Brain microvascular endothelial cell (primary cell): ENCODE measurements at regions not wholly inside any gene's neighbourhood (a gene's known extent, or its start where the extent isn't known, plus 50 kb on each side); places are given as distances from the start of the nearest gene placed in this dataset.

ENCODE experiments used
- DNase-seq: peaks from one replicate; pipeline ENCODE4 v3.0.0-alpha.2; 2020
- H3K27ac ChIP-seq: fragments of 250-450 bp; sonication (Bioruptor Pico); 2 replicates; pipeline ENCODE4 v1.5.1; 2020; ENCODE audit warnings: mild to moderate bottlenecking, moderate library complexity
- H3K27me3 ChIP-seq: fragments of 250-450 bp; sonication (Bioruptor Pico); replicated peaks from 2 replicates; pipeline ENCODE4 v1.5.1; 2020; ENCODE audit warnings: mild to moderate bottlenecking
- H3K36me3 ChIP-seq: fragments of 250-450 bp; sonication (Bioruptor Pico); replicated peaks from 2 replicates; pipeline ENCODE4 v1.5.1; 2020; ENCODE audit warnings: mild to moderate bottlenecking
- H3K4me3 ChIP-seq: 2 replicates; pipeline ENCODE4 v1.5.1; 2011; ENCODE audit warnings: low read depth, mild to moderate bottlenecking, control low read depth, low read length, moderate library complexity
- CTCF ChIP-seq: IDR thresholded peaks from 2 replicates; pipeline ENCODE4 v1.5.1; 2011; ENCODE audit warnings: low read depth, mild to moderate bottlenecking, moderate library complexity, low read length, control low read depth, inconsistent platforms; ENCODE audit errors: missing control alignments
- in situ Hi-C: cut with HindIII; loops from 2 replicates; pipeline ENCODE4 v1.10.0; 2017; ENCODE audit warnings: low sequenced_read_pairs, low pct_ligation_motif_present

- H3K27ac ChIP-seq = no peak overlapping the region
- DNase-seq = no peak
- H3K36me3 ChIP-seq = no peaks in the 10 kb centered on the region
- in situ Hi-C loops = no loop called here
- no peak for TF ChIP-seq CTCF
- H3K27me3 ChIP-seq = no peaks in the 10 kb centered on the region
- H3K4me3 ChIP-seq = no peak overlapping the region
Measured at GRCh38 chr5:12854386-12854785, 950.1 kb upstream of the CTNND2 start.

- in situ Hi-C loops = no loop called here
- Histone ChIP-seq H3K27me3 (no peaks in the 10 kb centered on the region), H3K27ac (no peak overlapping the region), H3K4me3 (no peak overlapping the region), H3K36me3 (no peaks in the 10 kb centered on the region)
- TF ChIP-seq CTCF = no peak
- no peak for DNase-seq
Measured at GRCh38 chr5:12851761-12852160, 947.5 kb upstream of the CTNND2 start.

GRCh38 chr5:12848709-12849108, 944.5 kb upstream of the CTNND2 start:
- Histone ChIP-seq H3K27ac (no peak overlapping the region), H3K27me3 (no peaks in the 10 kb centered on the region), H3K36me3 (no peaks in the 10 kb centered on the region), H3K4me3 (no peak overlapping the region)
- no peak for TF ChIP-seq CTCF
- no peak for DNase-seq
- in situ Hi-C loops = no loop called here

- DNase-seq = no peak
- H3K36me3 ChIP-seq = no peaks in the 10 kb centered on the region
- no peaks in the 10 kb centered on the region for H3K27me3 ChIP-seq
- H3K4me3 ChIP-seq = no peak overlapping the region
- no peak overlapping the region for H3K27ac ChIP-seq
- in situ Hi-C loops = no loop called here
- TF ChIP-seq CTCF = no peak
Measured at GRCh38 chr5:12845549-12846159, 941.4 kb upstream of the CTNND2 start.

GRCh38 chr5:12840972-12841371, 936.7 kb upstream of the CTNND2 start:
- in situ Hi-C loops = no loop called here
- Histone ChIP-seq H3K27ac (no peak overlapping the region), H3K4me3 (no peak overlapping the region), H3K27me3 (no peaks in the 10 kb centered on the region), H3K36me3 (no peaks in the 10 kb centered on the region)
- no peak for DNase-seq
- no peak for TF ChIP-seq CTCF

- no peak overlapping the region for H3K27ac ChIP-seq
- H3K27me3 ChIP-seq = no peaks in the 10 kb centered on the region
- no peak for DNase-seq
- in situ Hi-C loops = no loop called here
- no peak for TF ChIP-seq CTCF
- no peak overlapping the region for H3K4me3 ChIP-seq
- no peaks in the 10 kb centered on the region for H3K36me3 ChIP-seq
Measured at GRCh38 chr5:12837592-12837991, 933.3 kb upstream of the CTNND2 start.
